Astrocyte of the hippocampus (primary cell): ENCODE measurements at regions not wholly inside any gene's neighbourhood (a gene's known extent, or its start where the extent isn't known, plus 50 kb on each side); places are given as distances from the start of the nearest gene placed in this dataset.

ENCODE experiments used
- DNase-seq: peaks from one replicate; pipeline ENCODE4 v3.0.0; 2011; ENCODE audit warnings: low read depth, low spot score

DNA sequence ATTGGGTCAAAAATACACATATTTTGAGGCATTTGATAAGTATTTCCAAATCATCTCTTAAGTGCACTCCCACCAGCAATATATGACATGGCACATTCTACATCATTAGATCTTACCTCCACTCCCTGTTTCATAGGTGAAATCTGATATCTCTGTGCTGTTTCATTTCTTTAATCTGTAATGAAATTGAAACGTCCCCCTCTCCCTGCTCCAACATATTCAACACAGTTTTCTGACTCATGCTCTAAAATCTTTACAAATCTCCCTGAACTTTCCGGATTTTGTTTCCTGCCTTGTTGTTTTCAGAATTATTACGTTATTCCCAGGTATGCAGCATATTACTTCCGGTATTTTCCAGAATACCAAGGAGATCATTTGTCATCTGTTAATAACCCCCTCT is 66.1 kb upstream of the AKT3 start:
- peak; percentile 23 for DNase-seq

DNA sequence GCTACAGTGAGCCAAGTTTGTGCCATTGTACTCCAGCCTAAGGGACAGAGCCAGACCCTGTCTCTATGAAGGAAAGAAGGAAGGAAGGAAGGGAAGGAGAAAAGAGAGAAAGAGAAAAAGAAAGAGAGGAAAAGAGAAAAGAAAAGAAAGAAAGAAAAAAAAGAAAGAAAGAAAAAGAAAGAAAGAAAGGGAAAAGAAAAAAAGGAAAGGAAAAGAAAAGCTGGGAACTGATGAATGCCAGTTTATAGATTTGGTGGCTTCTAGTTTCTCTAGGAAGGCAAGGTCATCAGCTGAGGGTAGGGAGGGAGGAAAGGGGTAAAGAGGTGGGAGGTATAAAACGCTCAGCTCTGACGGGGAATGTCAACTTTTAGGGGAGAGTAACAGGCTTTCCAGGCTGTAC is 62.3 kb upstream of the AKT3 start:
- DNase-seq: no peak

DNA sequence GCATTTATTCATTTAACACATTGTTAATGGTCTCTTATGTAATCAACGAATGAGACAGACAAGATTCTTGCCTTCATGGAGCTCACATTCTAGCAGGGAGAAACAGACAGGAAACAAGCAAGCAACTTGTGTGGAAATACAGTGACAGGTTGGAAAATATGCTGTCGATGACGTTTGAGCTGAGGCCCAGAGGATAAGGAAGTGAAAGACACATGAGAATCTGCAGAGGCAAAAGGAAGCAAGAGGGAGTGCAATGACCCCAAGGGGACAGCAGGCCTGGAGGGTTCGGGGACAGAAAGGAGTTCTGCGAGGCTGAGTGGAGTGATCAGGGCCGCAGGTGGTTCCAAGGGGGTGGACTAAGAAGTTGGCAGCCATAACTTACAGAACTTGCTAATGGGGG is 60.6 kb upstream of the AKT3 start:
- no peak for DNase-seq

DNA sequence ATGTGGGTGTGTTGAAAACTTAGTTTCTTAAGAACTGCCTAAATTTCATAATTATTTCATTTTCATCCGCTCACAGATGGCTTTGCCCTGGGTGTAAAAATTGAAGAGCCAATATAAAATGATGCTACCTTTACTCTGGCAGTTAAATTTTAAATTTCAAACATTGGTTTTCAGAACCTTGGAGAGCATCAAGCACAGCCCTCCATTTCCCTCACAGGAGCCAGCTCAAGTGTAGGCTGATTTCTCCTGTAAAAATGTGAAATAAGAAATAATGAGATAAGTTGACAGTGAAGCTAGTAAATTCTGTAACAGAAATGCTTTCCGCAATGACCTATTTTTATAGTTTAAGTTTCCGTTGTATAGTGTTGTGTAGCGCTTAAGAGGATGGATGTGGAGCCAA is 53.9 kb upstream of the AKT3 start:
- DNase-seq: peak; percentile 61

DNA sequence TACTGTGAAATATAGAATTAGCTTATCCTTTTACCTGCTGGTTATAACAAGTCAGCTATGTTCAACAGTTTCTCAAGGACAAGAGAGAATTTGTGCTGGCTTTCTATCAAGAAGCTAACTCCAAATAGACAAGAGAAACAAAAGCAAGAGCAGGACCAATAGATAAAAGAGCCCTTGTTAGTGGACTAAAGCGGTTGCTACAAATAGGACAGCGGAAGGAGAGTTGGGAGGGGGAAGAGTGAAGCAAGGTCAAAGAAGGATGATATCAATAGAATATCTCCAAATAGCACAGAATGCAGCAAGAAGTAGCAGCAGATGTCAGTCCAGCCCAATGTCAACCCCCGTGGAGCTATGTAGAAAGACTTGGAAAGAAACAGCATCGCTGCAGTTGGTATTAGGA is 53.0 kb upstream of the AKT3 start:
- DNase-seq: no peak

DNA sequence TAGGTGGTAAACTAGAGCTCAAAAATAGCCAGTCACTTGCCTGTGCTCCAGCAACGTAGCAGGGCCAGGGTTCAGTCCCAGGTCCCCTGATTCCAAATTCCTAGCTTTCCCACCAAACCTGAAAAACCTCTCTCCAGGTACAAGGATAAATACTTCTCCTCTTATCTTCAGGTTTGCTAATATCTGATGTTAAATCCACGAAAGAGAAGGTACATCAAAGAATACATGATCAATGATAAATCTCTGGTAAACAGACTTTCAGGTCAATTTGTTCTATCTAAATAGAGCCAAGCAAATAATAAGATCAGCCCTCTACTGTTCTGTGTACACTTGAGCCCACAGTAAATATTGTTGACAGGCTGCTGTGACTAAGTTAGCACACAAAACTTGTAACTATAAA is 52.1 kb upstream of the AKT3 start:
- no peak for DNase-seq
